ENCODE measurements at regions not wholly inside any gene's neighbourhood (a gene's known extent, or its start where the extent isn't known, plus 50 kb on each side); places are given as distances from the start of the nearest gene placed in this dataset.

DNA sequence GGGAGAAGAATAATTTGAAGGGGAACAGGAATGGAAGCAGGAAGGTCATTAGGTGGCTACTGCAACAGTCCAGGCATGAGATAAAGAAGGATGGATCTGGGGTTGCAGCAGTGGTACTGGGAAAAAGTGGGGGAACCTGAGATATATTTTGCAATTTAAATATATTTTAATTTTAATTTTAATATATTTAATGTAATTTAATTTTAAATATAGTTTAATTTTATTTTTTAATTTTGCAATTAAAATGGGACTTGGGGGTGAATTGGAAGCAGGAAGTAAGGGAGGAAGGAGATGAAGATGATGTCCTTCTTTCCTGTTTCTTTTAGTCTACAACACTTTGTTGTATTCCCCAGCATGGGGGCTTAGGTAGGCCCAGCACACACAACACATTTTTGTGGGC lies 369.8 kb downstream of the GADD45G start:
- intact Hi-C loops (cut with DNase I) = no loop called here
- DNase-seq (ENCODE audit: low spot score) = no peak
- ATAC-seq = no peak

DNA sequence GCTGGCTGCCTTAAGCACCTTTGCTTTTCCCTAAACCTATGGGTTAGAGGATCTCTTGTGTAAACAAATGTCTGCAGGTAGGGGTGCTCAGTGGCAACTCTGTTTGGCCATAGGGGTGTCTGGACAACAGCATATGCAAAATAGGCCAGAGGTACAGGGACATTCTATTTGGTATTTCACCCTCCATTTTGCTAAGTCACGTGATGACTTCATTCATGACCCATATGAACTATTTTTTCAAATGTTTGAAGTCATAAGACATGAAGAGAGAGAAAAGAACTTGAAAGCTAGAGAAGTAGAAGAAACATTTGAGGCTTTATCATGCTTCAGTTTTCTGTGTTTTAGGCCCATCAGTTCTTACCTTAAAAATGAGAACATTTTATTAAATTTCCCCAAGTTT lies 370.2 kb downstream of the GADD45G start:
- DNase-seq (ENCODE audit: low spot score) (no peak), ATAC-seq (no peak)
- intact Hi-C loops (cut with DNase I) = no loop called here

DNA sequence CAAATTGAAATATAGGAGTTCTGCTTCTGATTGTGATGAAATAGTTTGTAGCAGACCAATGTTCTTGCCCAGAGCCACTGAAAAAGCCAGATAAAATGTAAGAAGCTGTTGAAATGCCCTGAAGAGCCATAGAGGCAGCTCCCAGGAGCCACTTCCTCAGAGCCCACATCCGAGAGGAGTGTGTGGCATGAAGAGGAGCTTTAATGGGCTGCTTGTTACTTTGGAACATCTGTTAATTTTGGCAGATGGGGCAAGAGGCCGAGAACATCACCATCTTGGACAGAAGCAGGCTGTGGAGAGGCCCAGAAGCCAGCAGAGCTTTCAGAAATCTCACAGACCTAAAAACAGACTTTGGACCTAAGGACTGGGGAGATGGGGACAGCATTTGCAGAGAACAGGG lies 370.8 kb downstream of the GADD45G start:
- DNase-seq (ENCODE audit: low spot score) (no peak), ATAC-seq (peak; percentile 49)
- intact Hi-C loops (cut with DNase I) = no loop called here

GRCh38 chr9:89978185-89978584 lies 373.4 kb downstream of the GADD45G start:
- intact Hi-C loops (cut with DNase I) = no loop called here
- DNase-seq (ENCODE audit: low spot score) (no peak), ATAC-seq (no peak)

DNA sequence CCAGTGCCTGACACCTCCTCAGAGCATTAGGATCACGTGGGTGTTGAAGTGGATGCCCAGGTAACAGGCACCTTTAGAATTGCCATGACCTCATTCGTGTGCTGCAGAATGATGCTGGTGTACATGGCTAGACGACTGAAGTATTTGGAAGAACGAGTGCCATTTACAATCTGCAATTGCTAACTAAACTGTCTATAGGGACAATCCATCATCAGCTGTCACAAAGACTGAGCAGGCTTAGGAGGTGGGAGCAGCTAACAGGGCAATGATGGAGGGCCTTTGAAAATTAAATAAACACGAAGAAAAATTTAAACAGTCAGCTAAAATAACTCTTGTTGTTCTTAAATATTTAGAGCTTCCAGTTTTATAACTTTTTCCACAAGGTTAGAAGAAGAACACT lies 375.8 kb downstream of the GADD45G start:
- intact Hi-C loops (cut with DNase I) = no loop called here
- no peak for ATAC-seq
- DNase-seq (ENCODE audit: low spot score) = no peak

- ATAC-seq (no peak), DNase-seq (ENCODE audit: low spot score) (no peak)
- intact Hi-C loops (cut with DNase I) = no loop called here
Observed at GRCh38 chr9:89982016-89982415, 377.2 kb downstream of the GADD45G start.

DNA sequence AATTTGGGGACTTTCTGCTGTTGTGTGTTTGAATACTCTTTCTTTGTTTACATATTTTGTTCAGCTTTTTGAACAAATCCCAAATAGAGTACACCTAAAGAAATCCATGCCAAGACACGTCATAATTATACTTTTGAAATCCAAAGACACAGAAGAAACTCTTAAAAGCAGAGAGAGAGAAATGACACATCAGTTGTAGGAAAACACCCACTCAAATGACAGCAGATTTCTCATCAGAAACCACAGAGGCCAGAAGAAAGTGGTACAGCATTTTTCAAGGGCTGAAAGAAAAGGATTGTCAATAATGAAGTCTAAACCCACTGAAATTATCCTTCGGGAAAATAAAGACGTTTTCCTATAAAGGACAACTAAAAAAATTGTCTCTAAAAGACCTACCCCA lies 378.6 kb downstream of the GADD45G start:
- DNase-seq (ENCODE audit: low spot score) = no peak
- intact Hi-C loops (cut with DNase I) = no loop called here
- ATAC-seq = no peak

- DNase-seq (ENCODE audit: low spot score) = no peak
- no peak for ATAC-seq
- intact Hi-C loops (cut with DNase I) = no loop called here
Observed at GRCh38 chr9:89984214-89984613, 379.4 kb downstream of the GADD45G start.

GRCh38 chr9:89985068-89985467 lies 380.3 kb downstream of the GADD45G start:
- intact Hi-C loops (cut with DNase I) = no loop called here
- ATAC-seq (no peak), DNase-seq (ENCODE audit: low spot score) (no peak)

DNA sequence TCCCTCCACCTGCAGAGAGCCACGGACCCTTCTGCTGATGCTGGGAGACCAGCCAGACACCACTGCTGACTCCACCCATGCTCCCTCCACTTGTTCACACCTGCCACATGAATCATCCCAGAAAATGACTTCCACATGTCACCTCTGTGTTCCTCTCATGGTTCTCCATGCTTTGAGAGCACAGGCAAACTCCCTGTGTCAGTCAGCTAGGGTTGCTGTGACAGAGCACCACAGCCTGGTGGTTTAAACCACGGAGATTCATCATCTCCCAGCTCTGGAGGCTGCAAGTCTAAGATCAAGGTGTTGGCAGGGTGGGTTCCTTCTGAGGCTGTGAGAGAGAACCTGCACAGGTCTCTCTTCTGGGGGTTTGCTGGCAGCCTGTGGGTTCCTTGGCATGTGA lies 381.4 kb downstream of the GADD45G start:
- intact Hi-C loops (cut with DNase I) = no loop called here
- DNase-seq (ENCODE audit: low spot score) = no peak
- ATAC-seq = no peak

GRCh38 chr9:89988458-89988857 lies 383.6 kb downstream of the GADD45G start:
- intact Hi-C loops (cut with DNase I) = no loop called here
- ATAC-seq = no peak
- no peak for DNase-seq (ENCODE audit: low spot score)

GRCh38 chr9:89991204-89991790 lies 386.5 kb downstream of the GADD45G start:
- ATAC-seq (no peak), DNase-seq (ENCODE audit: low spot score) (no peak)
- intact Hi-C loops (cut with DNase I) = no loop called here

GRCh38 chr9:89992326-89993198 lies 387.8 kb downstream of the GADD45G start:
- DNase-seq (ENCODE audit: low spot score) (no peak), ATAC-seq (no peak)
- intact Hi-C loops (cut with DNase I) = no loop called here

DNA sequence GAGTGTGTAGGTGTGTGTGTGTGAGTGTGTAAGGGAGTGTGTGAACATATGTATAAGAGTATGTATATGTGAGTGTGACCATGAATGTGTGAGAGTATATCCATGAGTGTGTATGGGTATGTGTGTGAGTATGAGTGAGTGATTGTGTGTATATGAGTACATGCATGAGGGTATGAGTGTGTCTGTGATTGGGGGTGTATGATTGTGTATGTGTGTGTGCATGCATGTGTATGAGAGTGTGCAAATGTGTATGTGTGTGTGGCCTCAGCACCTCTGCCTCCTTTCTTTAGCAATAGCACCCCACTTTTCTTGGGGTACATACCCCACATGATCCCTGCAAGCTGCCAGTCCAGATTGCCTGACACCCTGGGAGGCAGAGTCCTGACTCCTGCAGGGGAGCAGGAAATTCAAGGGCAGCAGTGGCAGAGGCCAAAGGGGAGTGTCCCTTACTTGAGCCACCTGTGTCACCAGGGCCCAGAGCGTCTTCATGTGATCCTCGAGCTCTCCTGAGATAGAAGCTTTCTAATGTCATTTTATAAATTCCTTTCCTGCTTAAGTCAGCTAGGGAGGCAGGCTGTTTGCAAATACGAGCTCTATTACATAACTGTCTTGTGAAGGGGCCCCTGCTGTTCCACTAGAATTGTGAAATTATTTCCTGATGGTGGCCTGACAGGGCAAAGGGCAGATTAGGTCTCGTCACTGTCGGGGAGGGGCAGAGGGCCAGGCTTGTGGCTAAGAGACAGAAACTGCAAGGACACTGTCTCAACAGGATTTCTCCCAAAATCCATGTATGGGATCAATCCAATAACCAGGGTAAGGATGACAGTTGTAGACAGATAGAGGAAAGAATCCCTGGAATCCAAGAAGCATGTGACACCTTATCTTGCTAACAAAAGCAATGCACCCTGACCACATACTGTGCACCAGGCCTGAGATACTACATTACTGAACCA lies 389.1 kb downstream of the GADD45G start:
- ATAC-seq (peak; percentile 89), DNase-seq (ENCODE audit: low spot score) (peak; percentile 69)
- intact Hi-C loops (cut with DNase I) = no loop called here

DNA sequence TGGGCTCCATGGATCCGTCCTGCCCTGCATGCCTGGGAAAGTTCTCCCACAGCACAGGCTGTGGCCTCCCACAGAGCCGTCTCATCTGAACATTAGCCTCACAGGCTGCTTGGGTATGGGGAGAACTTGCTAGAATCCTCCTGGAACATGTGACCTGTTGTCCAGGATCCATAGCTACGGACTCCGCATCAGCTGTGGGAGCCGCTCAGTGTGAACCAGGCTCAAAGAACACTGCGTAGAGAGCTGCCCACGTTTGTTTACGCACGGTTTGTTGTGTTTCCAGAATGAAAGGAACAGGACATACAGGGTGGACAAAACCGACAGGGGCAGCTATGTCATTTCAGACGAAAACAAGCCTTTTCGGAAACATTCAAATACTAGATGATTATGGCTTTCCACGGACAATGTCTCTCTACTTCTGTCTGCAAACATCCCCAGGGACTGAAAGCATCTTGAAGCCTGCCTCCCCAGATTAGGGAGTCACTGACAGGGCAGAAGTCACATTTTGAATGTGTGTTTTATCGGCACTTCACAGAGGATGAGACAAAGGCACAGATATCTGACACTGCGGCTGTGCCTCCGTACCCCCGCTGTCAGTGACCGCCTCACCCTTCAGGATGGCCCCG lies 390.3 kb downstream of the GADD45G start:
- intact Hi-C loops (cut with DNase I) = no loop called here
- DNase-seq (ENCODE audit: low spot score) (no peak), ATAC-seq (peak; percentile 35)

GRCh38 chr9:89996116-89996515 lies 391.3 kb downstream of the GADD45G start:
- ATAC-seq (no peak), DNase-seq (ENCODE audit: low spot score) (no peak)
- intact Hi-C loops (cut with DNase I) = no loop called here

- ATAC-seq (no peak), DNase-seq (ENCODE audit: low spot score) (no peak)
- intact Hi-C loops (cut with DNase I) = no loop called here
Observed at GRCh38 chr9:89996773-89997172, 392.0 kb downstream of the GADD45G start.

DNA sequence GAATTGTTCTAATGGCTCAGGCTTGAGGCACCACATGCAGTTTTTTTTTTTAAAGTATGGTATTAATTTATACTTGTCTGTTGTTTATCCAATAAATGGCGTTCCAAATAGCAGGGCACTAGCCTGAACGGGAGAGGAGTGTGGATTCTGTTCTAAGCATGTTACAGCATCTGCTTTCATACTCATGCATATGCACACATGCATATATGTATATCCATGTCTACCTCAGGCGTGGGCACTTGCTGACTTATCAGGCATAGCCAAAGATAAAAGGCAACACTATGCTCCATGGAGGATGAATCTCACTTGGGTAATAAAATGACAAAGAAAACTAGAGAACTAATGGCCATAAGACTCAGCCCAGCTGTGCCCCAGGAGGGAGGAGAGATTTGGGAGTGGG lies 393.8 kb downstream of the GADD45G start:
- intact Hi-C loops (cut with DNase I) = no loop called here
- DNase-seq (ENCODE audit: low spot score) (no peak), ATAC-seq (no peak)

- DNase-seq (ENCODE audit: low spot score) = no peak
- no peak for ATAC-seq
- intact Hi-C loops (cut with DNase I) = no loop called here
Observed at GRCh38 chr9:89999176-89999533, 394.3 kb downstream of the GADD45G start.
